ENCODE measurements at regions not wholly inside any gene's neighbourhood (a gene's known extent, or its start where the extent isn't known, plus 50 kb on each side); places are given as distances from the start of the nearest gene placed in this dataset.
A peak's percentile ranks its signal among the peaks of the same experiment; 100 is the strongest.

DNA sequence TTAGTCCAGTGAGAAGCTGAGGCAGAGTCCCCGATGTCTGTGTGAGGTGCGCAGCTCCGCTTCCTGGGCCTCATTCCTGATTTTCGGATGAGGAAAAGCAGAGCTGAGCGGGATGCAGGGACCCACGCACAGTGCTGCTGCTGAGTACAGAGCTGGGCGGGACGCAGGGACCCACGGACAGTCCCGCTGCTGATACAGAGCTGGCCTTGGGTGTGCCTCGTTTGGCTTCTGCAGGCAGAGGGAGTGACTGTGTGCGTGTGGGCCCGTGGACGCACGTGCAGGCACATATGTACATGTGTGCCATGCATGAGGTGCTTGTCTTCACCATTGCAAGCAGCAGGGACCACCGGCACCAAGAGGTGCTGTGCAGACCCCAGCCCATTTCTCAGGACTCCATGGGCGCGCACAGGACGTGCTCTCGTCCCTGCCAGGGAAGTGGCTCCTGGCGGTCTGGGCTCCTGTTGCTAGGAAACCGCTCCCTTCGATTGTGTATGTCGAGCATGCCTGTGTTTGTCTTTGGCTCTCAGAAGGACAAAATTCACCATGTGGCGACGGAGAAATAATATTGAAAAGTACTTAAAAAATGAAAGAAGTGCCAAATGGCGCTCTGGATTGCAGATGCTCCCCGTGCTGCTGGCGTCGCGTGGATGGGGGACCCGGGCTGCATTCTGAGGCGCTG, 303.8 kb upstream of the MKI67 start:
- FAIRE-seq = no peak

DNA sequence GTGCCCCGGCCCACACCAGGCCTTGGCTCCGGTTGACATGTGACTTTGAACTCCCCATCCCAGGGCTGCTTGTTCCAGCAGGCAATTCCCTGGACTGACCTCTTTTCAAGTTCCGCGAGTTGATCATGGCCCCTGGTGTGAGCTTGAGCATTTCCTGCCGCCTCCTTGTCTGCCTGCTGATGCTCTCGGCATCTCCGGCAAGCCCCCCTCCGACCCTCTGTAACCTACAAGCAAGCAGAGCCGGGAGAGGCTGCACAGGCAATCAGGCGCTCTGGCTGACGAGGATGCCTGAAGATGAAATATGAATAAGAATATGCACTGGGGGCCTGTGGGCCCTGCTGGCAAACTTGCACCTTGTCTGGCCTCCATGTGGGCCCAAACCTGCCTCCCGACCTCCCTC, 304.9 kb upstream of the MKI67 start:
- no peak for FAIRE-seq

DNA sequence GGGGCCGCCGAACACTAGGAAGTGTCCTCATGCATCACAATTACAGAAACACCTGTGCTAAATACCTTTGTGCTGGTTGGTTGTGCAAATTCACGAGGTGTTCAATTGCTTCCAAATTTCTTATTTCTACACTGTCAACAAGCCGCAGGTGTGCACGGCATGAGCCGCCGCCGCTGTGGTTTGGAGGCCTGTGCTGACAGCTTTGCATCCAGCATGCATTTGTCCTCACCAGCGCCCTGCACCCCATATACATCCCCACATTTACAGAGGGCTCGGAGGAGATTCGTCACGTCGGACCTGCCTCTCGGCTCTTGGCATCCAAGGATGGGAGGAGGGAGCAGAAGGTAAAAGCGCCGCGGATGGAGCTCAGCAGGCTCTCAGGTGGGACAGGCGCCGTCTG, 305.3 kb upstream of the MKI67 start:
- no peak for FAIRE-seq

DNA sequence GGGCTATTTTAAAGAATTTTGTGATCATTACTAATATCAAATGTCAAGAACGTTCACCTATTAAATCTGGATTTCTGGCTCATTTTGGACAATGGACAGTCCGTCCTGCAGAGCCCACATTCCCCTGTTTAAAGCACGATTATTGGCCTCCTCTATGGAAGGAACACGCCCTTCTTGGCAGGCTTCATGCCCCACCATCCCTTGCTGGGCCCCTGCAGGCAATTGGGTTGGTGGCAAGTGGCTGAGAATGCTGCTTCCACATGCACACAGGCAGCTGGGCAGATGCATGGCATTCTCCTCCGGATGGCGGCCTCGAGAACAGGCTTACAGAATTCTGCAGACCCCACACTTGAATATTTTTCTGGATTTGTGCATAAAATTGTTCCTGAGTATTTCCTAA, 305.8 kb upstream of the MKI67 start:
- no peak for FAIRE-seq

DNA sequence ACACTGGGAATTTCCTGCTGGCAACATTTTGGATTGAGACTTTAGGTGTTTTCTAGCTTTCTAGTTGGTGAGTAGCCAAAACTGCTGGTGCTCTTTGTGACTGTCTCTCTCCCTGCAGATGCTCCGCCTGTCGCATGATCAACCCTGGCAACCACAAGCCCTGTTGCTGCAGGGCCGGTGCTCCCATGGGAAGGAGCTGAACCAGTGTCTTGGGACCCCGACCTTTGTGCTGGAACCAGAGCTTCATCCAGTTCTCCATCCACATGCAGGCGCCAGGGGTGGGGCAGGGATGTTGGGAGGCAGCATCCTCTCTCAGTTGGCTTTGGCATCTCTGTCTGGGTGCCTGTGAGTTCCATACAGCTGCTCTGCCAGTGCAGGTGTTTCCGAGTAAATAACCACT, 306.2 kb upstream of the MKI67 start:
- FAIRE-seq = no peak

DNA sequence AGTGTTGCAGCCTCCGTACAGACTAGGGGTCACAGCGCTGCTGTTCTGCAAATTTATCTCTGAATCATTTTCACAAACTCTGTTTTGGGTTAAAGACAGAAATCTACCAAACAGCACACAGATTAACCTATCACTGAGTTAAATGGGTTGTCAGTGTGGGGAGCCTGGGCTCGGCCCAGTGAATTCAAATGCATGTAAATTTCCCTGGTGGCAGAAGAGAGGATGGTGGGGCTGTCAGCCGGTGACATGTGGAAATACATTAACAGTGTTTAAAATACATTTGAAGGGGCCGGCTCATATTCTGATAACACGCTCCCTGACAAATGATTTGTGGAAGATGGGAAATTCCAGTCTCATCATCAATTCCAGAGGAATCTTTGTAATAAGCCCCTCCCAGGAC, 309.6 kb upstream of the MKI67 start:
- no peak for FAIRE-seq

DNA sequence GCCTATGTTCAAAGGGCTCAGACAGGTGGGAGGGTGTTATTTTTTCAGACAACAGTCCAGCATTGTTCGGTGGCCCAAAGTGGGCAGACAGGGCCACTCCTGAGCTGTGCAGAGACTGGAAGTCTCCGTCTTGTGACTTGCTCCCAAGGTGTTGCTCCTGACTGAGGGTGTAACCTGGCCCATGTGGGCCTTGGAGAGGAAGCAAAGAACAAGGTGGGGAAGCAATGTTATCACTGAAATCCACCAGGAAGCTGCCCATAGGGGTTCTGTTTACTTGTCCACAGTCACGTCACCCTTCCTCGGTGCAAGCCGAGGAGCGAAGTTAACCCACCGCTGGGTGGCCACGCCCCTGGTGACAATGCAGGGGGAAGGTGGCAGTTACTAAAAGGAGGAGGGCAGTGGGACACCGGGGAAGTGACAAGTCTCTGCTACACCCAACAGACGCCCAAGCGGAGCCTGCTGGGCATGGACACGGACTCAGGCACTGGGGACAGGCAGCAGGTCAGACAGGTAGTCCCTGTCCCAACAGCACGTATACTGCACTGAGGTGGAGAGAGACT, 311.6 kb upstream of the MKI67 start:
- FAIRE-seq = no peak

DNA sequence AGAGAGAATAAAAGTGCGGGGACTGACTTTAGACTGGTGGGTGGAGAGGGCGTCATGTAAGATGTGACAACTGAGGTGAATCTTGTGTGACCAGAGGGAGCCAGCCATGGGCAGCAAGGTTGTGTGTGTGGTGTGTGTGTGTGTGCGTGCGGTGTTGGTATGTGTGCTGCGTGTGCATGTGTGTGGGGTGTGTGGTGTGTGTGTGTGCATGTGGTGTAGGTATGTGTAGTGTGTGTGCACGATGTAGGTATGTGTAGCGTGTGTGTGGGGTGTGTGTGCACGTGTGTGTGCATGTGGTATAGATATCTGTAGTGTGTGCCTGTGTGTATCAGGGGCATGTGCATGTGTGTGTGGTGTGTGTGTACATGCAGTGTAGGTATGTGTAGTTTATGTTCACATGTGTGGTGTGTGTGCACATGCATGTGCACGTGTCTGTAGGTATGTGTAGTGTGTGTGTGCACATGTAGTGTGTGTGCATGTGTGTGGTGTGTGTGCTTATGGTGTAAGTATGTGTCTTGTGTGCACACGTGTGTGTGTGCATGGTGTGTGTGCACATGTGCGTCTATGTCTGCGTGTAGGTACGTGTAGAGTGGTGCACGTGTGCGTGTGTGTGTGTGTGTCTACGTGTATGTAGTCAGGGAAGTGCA, 312.3 kb upstream of the MKI67 start:
- no peak for FAIRE-seq

DNA sequence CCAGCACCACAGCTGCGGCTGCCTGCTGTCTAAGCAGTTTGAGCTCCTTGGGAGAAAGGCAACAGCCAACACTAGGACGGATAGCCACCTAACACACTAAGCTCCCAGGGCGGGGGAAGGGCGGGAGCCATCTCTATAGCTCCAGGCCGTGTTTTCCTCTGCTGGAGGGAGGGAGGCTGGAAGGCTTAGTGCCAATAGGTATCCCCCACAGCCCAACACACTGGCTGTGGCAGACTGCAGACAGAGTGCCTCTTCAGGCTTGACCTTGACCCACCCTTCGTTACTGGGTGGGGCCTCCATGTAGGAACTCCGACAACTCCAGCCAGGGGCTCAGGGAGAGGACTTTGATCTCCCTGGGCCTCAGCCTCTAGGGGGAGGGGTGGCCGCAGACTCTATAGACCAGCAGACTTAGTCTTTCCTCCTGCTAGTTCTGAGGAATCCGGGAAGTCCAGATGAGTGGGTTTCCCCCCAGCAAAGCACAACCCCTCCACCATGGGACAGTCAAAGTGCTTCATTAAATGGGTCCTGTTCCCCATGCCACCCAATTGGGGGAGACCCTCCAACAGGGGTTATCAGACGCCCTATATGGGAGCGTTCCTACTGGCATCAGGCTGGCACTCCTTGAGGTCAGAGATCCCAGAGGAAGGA, 314.4 kb upstream of the MKI67 start:
- FAIRE-seq = no peak

DNA sequence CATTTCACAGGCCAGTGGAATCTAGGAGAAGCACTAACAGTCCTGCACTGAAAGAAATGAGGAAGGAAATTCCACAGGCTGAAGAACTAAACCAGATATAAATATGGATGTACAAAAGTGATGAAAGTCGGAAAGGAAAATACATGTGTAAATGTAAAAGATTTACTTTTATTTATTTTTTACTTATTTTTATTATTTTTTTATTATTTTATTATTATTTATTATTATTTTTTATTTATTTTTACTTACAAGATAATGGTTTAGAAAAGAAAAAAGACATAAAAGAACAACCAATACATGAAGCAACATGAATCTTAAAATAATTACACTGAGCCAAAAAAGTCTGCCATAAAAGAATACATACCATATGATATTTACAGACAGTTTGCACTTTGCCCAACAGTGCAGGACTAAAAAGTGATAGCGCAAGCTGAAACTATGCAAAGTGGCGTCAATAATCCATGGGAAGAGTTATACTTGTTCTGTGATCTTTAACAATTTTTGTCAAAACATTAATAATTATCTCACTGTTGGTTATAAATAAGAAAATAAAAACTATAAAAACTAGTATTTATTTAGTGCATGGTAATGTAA, 317.8 kb upstream of the MKI67 start:
- FAIRE-seq = peak; percentile 87

DNA sequence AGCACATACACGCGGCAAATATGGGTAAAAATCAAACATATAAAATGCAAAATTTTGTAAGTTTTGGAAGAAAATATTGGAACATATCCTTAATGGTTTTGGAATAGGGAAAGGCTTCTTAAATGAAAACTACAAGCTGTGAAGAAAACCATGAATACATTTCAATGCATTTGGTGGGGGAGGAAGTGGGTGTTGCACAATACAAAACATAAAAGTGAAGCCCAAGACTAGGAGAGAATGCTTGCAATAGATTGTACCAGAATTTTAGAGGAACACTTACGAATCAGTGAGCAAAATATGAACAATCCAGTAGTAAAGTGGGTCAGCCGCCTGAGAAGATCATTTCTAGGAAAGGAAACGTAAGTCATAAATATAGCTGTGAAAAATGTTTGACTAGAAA, 322.6 kb upstream of the MKI67 start:
- FAIRE-seq = no peak

DNA sequence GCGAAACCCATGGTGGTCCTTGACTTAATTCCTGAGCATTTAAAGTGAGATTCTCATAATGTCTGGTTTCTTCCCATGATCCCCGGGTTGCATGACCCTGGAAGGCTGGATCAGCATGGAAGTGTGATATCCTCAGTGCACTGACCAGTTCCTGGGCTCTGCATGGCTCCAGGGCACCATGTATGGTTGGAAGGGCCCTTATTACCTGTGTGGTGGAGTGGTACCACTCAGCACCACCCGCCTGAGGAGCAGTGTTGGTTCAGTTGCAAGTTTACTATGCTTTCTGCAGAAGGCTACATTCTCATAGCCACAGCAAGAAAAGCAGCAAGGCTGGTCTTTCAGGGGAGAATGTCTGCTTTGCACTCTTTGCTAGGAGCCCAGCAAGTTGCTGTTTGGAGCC, 325.7 kb upstream of the MKI67 start:
- no peak for FAIRE-seq

DNA sequence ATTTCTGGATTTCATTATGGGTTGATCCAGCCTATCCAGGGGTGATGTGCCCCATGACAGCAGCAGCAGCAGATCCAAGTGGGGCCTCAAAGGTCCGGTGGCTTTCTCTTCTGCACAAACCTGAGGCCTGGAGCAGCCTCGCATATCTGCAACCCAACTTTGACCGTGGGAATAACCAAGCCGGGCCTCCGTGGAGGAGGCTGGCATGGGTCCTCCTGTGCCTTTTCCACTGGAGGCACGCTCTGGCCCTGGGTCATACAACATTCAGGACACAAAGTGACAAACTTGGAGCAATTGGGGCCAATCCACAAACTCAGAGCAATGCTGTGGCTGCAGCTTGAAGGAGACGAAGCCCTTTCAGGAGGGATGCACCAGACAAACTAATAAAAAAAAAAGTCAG, 330.0 kb upstream of the MKI67 start:
- no peak for FAIRE-seq

DNA sequence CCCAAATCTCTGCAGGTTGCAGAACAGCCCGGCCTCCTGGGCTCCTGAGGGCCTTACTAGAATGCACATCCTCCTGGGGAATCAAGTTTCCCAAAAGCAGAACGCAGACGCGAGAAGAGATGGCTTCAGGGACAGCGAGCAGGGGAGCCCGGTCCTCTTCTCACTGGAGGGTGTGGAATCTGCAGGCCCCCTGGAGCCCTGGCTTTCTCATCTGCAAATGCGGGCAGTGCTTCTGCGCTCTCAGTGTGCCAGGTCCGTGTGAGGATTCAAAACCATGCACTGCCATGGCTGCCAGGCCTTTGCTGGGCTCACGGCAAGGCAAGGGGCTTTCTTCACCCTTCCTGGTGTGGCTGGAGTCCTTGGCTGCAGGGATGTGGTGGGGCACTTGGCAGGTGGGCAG, 330.9 kb upstream of the MKI67 start:
- no peak for FAIRE-seq

DNA sequence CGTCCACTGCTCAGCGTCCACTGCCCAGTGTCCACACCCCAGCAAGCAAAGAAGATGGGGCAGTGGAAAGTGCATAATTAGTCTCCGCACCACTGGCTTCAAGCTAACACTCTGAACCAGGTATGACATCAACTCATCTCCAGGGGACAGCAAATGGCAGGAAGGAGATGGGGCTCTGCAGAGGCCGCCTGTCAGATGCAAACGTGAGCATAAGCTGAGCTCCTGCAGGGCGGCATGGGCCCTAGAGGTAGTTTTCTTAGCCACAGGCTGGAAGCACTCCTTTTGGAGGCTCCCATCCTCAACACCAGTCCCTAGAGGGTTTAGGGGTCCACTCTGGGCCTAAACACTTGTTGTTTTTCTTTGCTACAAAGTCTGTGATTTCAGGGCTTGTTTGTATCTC, 335.8 kb upstream of the MKI67 start:
- FAIRE-seq = no peak

DNA sequence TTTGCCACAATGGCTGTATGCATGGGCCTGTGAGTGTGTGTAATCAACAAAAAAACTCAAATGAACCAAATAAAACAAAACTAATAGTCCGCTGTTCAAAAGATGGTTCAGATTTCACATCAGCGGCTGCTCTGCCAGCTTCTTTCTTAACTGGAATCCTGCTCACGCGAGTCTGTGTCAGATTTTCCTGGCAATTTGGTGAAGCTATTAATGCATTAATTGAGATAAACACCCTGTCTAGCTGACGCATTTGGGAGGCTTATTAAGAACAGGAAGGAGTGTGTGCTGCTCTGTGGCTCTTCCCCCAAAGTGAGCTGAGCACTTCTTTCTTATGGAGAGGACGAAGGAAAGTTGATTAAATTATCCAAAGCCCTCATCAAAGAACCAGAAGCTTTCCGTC, 336.6 kb upstream of the MKI67 start:
- no peak for FAIRE-seq

DNA sequence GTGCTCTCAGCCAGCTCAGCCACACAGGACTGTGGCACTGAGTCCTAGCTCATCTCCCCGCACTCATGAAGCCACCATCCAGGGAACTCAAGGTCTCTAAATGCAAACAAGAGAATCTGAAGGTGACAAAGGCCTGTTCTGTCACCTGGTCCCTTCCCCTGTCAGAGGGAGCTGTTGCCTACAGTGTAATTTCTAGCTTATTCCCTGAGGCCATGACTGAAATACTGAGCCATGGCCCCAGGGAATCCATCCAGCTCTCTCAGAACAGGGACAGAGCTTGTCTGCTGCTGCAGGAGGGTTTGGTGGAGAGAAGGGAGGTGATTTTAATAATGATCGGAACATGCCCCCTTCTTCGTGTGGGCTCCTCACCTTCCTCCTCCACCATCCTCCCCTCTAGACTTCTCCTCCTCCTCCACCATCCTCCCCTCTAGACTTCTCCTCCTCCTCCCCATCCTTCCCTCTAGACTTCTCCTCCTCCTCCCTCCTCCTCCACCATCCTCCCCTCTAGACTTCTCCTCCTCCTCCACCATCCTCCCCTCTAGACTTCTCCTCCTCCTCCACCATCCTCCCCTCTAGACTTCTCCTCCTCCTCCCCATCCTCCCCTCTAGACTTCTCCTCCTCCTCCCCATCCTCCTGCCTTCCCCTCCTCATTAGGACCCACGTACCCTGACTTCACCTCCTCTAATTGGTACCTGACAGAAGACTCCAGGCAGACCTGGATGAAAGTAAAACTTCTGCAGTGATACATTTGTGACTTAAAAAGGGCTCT, 338.0 kb upstream of the MKI67 start:
- no peak for FAIRE-seq

DNA sequence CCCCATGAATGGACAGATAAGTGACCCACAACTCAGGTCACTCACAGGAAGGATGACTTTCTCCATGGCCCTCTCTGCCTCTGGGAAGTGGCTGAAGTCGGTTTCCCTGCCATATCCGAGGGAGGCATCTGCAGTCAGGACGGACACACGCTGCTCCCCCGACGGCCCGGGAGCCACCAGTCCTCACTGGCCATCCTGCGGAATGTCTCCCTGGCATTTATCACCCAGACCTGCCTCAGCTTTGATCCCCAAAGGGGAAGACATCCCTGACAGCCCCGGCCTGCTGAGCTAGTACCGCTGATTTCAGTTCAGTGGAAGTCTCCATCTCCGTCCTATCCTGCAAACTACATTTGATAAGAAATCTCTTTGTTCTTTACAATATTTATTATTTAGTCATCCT, 339.5 kb upstream of the MKI67 start:
- no peak for FAIRE-seq

DNA sequence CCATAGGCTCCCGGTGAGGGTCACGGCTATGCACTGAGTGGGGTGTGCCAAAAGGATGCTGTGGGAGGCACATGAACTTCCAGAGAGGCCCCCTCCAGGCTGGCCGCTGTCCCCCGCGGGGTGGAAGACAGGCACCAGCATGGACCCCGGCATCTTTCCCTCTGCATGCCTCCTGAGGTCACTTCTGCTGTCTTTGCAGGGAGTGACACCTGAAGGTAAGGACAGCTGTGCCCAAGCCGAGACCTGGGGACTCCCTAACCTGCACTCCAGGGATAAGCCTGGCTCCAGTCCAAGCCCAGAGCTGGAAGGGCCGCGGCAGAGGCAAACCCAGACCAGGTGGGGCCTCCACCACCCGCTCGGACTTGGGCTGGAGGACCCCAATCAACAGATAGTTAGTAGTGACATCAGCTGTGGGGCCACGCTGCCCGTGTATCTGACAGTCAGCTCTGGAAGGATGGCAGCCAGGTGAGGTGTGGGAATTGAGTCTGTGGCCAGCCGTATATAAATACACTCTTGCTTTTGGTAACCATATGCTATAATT, 340.7 kb upstream of the MKI67 start:
- no peak for FAIRE-seq

DNA sequence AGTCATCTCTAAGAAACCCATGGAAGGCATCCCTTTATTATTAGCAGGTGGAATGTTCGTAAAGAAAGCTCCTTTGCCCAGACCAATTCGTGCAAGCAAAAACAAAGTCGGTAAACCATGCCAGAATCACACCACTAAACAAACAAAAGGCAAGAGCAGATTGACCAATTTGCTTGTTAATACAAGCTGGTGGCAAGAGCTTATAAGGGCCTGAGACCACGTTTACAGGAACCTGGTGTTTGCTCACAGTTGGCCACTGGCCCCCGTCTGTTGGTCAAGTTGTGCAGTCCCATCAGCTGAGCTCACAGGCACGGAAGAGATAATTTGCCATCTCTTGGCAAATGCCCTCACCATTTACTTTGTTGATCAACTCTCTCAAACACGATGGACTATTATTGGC, 342.2 kb upstream of the MKI67 start:
- no peak for FAIRE-seq

DNA sequence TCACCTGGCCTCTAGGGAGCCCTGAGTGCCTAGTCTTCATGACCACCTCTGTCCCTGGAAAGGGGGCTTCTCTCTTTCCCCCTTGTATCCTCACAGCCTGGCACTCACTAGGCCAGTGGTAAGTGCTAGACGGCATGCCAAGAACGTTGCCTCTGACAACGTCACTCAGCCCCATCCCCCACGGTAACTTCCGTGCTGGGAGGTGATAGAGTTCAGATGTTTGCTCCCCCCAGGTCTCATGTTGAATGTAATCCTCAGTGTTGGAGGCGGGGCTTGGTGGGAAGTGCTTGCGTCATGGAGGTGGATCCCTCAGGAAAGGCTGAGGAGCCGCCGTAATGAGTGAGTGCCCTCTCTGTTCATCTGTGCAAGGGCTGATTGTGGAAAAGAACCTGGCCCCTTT, 343.3 kb upstream of the MKI67 start:
- no peak for FAIRE-seq

DNA sequence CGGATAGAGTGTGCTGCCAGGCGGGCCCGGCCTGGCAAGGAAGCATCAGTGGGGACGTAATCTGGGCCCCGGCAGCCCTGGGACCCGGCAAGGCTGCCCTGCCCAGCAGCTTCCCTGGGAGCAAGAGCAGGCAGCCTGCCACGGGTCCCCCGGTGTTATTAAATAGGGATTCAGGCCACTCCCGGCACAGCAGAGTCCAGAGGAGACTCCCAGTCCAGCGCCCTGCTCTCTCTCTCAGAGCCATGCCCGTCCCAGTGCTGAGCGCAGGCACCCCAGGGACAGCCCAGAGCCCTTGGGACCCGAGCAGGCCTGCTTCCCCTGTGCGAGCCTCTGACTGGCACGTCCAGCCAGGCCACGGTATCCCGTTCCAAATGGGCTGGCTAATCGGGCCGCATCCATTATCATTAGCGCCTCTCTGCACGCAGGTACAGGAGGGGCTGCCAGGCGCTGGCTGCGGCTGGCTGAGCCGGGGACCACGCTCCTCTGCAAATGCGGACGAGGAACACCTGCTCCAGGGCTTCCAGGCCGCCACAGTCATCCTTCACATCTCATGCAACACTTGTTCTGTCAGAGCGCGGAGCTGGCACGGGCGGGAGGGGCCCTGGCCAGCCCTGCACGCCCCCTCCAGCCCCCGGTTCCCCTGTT, 344.2 kb upstream of the MKI67 start:
- FAIRE-seq = no peak

Data from A204.1 (cell line).